Stimulated activated CD8-positive, alpha-beta memory T cell treated with anti-CD3 and anti-CD28 coated beads, Interleukin-4, amount 100 ng/mL, for 48 hours (primary cell): ENCODE measurements at regions not wholly inside any gene's neighbourhood (a gene's known extent, or its start where the extent isn't known, plus 50 kb on each side); places are given as distances from the start of the nearest gene placed in this dataset.

Source experiments
- DNase-seq: peaks from one replicate; pipeline ENCODE4 v3.0.0-alpha.2; 2020

DNA sequence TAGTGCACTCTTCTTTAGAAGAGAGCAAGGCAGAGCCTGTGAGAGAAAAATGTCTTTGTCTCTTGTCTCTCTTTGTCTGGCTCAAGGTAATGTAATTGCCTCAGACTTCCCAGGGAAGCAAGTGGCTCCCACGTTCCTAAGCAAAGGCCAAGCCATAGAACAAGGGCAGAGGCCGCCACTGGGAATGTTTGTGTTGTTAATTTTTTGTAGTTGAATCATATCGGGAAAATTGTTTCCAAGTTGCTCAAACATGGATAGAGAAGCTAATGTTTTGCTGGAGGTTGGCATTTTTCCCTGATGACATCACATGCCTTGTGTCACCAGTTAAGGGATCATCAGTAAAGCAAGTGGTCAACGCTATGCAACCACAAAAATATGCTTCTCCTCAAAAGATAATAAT, 211.5 kb upstream of the FOXA2 start:
- no peak for DNase-seq

DNA sequence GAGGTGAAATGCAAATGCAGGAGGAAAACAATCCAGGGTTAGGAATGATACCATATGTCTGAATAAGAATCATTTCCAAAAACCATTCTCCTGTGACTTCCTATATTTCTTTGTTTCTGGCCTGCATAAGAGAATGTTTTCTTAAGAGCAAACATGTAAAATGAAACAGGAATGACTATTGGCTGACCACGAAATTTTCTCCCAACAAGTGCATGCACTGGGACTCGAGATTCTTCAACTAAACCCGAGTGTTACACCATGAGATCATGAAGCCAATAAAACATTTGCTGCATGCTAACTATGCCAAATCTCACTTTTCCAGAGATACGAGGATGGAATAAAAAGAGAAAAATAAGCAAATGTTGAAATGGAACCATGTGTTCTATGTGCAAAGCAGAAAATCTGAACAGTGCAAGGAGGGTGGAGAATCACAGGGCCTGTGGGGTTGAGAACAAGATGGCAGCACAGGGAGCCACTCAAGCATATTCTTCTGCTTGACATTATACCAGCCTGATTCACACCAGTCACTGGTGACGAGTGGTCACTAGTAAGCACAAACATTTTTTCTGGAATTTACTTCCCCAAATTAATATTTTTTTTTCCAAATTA, 212.2 kb upstream of the FOXA2 start:
- DNase-seq = no peak

- no peak for DNase-seq
Observed at GRCh38 chr20:22797103-22797502, 212.7 kb upstream of the FOXA2 start.

GRCh38 chr20:22799687-22800086, 215.3 kb upstream of the FOXA2 start:
- DNase-seq = no peak

DNA sequence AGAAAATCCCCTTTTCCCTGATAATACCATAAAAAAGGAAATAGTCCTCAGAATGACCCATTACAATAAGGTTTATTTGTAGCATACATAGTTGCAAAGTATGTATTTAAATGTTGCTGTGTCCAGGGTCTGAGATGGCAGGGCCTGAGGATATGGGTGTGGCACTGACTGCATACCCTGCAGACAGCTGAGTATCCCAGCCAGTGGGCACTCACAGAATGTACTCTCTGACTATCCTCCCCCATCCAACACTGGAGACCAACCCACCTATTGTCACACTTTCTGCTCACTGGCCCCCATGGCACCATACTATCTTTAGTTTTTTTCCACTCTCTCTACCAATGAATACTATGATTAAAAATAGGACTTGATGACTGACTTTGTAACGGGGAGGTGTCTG, 215.8 kb upstream of the FOXA2 start:
- DNase-seq = no peak

GRCh38 chr20:22801528-22801927, 217.2 kb upstream of the FOXA2 start:
- no peak for DNase-seq

DNA sequence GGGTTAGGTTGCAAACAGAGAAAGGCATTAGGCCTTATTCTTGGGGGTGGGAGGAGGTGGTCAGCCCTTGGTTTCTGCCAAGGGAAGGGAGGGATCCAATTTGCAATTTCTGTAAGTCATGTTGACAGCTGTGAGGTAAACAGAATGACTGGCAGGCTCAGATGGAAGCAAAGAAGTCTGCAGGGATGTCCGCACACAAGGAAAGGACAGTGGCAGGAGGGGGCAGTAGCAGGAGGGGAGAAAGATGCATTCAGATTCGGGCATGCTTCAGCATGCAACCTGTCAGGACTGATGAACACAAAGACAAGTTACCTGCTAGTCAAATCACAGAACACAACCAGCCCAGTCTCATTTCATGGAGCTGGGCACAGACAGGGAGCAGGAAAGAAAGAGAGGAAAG, 217.9 kb upstream of the FOXA2 start:
- DNase-seq = no peak

GRCh38 chr20:22805219-22805618, 220.8 kb upstream of the FOXA2 start:
- no peak for DNase-seq

GRCh38 chr20:22805996-22806395, 221.6 kb upstream of the FOXA2 start:
- DNase-seq = no peak

DNA sequence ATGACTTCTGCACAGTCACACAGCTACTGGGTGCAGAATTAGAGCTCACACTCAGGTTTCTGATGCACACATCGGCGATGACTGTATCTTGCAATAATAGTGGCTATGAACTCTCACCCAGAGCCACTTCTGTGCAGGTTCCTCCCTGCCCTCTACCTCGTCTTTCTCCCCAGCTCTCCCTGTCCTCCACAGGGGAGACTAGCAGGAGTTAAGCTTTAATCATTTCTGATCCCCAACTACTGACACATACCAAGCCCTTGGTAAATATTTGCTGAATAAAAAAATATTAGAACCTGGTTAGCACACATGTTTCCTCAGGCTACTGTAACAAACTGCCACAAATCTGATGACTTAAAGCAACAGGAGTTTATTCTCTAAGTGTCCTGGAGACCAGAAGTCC, 222.7 kb upstream of the FOXA2 start:
- DNase-seq = no peak

DNA sequence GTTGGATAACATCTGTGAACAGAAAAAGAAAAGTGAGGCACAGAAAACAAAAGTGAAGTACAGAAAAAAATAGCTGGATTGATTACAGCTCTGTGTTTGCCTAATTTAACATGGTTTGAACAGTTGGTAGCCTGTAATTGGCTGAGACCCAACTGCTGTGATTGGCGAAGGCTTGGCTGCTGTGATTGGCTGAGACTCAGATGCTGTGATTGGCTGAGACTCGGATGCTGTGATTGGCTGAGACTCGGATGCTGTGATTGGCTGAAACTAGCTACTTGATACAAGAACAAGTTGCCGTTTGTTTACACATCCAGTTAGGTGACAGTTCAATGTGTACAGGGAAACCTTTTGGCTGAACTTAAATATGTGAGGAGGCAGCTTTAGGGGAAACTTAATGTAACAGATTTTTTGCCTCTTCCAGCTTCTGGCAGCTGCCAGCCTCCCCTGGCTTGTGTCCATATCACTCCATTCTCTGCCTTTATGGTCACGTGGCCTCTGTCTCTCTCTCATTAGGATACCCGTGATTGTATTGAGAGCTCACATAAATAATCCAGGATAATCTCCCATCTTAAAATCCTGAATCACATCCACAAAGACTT, 223.4 kb upstream of the FOXA2 start:
- no peak for DNase-seq

GRCh38 chr20:22808628-22809027, 224.3 kb upstream of the FOXA2 start:
- DNase-seq = no peak

DNA sequence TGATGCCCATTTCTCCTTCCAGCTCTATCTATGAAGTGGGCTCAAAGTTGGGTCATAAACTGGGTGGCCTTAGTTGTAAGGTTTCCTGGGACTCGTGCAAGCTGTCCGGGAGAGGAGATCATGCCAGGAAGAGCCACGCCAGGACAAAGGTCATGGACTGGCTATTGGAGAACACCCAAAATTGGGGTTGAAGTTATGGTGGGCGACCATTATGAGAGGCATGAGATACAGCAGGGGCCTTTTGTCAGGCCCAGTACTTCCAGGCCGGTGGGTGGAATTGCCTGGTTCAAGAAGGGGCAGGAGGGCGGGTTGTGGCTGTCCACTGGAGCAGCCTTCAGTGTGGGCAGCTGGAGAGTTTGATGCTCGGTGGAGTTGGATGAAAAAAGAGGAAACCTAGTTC, 225.1 kb upstream of the SSTR4 start:
- no peak for DNase-seq

GRCh38 chr20:22810626-22811569, 224.2 kb upstream of the SSTR4 start:
- no peak for DNase-seq

DNA sequence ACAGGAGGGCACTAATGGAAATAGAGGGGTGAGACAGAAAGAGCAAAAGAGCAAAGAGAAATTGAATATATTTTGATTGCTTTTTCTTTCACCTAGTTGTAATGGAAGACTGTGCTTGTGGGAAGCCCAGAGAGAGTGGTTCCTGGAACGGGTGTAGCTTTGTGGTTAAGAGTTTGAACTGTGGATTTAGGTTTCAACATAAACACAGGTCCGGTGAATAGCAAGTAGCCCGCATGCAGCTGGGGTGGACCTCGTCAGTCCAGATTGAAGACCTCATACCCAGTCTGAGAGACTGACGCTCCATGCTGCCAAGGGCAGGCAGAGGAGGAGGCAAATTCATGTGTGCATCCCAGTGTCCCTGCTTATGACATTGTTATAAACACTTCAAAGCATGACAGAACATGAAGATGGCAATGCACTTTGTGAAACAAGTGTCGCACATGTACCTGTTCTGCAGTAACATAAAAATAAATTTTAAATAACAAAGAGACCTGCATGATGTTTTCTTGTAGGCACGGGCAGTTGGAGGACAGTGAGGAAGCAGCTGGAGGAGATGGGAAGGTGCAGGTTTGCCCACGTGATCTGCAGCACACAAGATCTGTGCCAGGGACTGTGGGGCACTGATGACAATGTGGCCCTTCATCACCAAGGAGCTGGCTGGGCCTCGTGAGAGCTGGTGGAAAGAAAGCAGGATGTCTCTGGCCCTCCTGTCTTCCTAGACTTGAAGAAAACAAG, 220.5 kb upstream of the SSTR4 start:
- no peak for DNase-seq

GRCh38 chr20:22815206-22815551, 219.9 kb upstream of the SSTR4 start:
- no peak for DNase-seq

DNA sequence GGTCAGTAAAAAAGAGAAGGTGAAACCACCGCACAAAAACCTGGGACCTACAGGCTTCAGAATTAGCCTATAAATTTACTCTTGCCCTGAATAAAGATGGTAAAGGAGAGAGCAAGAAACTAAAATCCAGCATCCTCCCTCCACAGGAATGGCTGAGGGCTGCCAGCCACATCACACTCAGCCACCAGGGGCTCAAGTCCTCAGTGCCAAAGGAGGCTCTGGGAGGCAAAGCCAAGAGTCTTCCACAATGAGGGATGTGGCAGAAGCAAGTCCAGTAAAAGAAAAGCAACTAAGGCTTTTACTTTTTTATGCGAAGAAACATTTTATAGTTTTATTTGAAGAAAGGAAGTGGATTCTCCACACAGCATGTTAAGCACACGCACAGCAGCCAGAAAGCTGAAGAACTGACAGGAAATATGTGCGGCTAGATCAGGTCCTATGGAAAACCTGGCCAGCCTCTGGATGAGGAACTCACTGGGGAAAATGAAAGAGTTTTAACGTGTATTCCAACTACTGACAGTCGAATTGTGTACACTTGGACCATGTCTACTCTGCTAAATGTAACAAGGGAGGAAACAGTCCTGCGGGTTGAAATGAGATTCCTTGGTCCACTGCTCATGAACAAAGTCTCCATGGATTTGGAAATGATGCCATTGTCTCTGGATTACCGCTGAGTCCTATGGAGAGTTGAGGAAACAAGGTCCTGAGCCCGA, 219.4 kb upstream of the SSTR4 start:
- DNase-seq = no peak

DNA sequence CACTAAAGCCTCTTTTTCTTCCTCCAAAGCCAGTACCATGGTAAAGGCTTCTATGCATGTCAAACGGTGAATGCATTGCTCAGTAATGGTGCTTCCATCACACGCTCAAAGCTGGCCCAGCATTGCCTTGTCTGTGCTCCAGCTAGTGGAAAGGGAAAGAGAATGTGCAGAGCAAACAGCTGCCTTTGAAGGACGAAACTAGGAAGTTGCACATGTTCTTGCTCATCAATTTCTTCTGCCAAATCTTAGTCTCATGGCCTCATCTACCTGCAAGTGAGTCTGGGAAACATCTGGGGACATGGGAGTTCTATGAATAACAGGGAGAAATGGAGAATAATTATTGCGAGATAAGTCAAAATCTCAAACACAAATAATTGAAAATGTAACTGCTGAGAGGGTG, 216.5 kb upstream of the SSTR4 start:
- DNase-seq = no peak

DNA sequence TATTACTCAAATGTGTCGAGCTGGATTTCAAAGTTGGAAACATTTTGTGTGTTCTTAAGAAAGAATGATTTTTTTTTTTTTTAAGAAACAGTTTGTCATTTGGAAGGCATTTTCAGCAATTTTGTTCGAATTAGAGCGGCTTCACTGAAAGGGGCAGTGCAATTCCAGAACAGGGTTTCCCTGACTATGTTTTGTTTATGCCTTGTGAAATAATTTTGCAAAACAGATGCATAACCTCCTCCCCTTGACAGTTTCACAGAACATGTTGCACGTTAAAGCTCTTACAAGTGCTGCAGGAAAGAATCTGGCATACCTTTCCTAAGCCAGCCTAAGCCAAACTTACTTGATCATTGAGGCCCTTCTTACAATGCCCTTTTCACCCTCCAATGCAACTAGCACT, 216.0 kb upstream of the SSTR4 start:
- DNase-seq = no peak

DNA sequence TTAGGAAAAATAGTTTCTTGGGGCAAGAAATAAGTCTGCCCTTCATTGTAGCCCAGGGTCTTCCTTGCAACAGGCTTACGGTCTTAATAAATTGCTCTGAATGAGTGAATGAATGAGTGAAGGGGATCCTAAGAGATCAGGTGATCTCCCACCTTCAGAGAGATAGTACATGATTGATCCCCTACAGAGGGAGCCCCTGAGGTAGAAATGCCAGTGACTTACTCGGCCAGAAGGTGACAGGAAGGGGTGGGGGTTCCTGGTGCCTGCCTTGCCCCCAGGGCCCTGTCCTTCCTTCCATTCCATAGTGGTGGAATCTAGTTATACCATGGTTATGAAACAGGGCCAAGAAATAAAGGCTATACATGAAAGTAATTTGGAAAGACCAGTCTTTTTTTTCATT, 215.3 kb upstream of the SSTR4 start:
- no peak for DNase-seq

GRCh38 chr20:22821081-22821727, 213.9 kb upstream of the SSTR4 start:
- DNase-seq = no peak

- DNase-seq = no peak
Observed at GRCh38 chr20:22821796-22822195, 213.3 kb upstream of the SSTR4 start.
